Liver (tissue), 8 donors: ENCODE measurements at regions not wholly inside any gene's neighbourhood (a gene's known extent, or its start where the extent isn't known, plus 50 kb on each side); places are given as distances from the start of the nearest gene placed in this dataset.

Experiments used
- DNase-seq: peaks from one replicate; pipeline ENCODE4 v3.0.0-alpha.2; 2017; ENCODE audit warnings: low spot score
- H3K27ac ChIP-seq, 2 donors: one replicate each; pipeline ENCODE4 v1.7.0; 2013; ENCODE audit warnings: inconsistent platforms in 2 of 2, low read length in 2 of 2, control low read depth in 1 of 2, low read depth in 1 of 2, mild to moderate bottlenecking in 1 of 2
- H3K27me3 ChIP-seq, 4 donors: one replicate each; pipeline versions ENCODE4 v1.6.1 to v1.7.0; 2013; ENCODE audit warnings: low read length in 3 of 4, inconsistent platforms in 1 of 4, mild to moderate bottlenecking in 1 of 4, moderate library complexity in 1 of 4; ENCODE audit not compliant: control insufficient read depth in 4 of 4, insufficient read depth in 4 of 4
- H3K36me3 ChIP-seq, 4 donors: one replicate each; pipeline versions ENCODE4 v1.6.1 to v1.7.0; 2013; ENCODE audit warnings: low read length in 3 of 4, mild to moderate bottlenecking in 3 of 4, low read depth in 1 of 4, moderate library complexity in 1 of 4; ENCODE audit not compliant: control insufficient read depth in 4 of 4, insufficient read depth in 3 of 4
- H3K4me1 ChIP-seq, 4 donors: one replicate each; pipeline versions ENCODE4 v1.6.1 to v1.7.0; 2013; ENCODE audit warnings: low read length in 3 of 4, mild to moderate bottlenecking in 3 of 4, moderate library complexity in 1 of 4; ENCODE audit not compliant: control insufficient read depth in 4 of 4, insufficient read depth in 4 of 4
- H3K4me3 ChIP-seq, 3 donors: one replicate each; pipeline versions ENCODE4 v1.6.1 to v1.7.0; 2013; ENCODE audit warnings: low read length in 3 of 3, control low read depth in 1 of 3, low read depth in 1 of 3, mild to moderate bottlenecking in 1 of 3
- H3K9ac ChIP-seq, 2 donors: one replicate each; pipeline ENCODE4 v1.7.0; 2013; ENCODE audit warnings: low read length in 2 of 2, mild to moderate bottlenecking in 2 of 2, moderate library complexity in 2 of 2, control low read depth in 1 of 2, low read depth in 1 of 2
- H3K9me3 ChIP-seq, 4 donors: one replicate each; pipeline versions ENCODE4 v1.6.1 to v1.7.0; 2013; ENCODE audit warnings: low read length in 3 of 4; ENCODE audit not compliant: control insufficient read depth in 4 of 4
- CTCF ChIP-seq: fragments of 150-350 bp; IDR thresholded peaks from 2 replicates; pipeline ENCODE4 v1.5.1; 2017; ENCODE audit warnings: improper control_type of control experiment, low read depth, low read length; ENCODE audit not compliant: missing input control
- EGR1 ChIP-seq, 2 donors: IDR thresholded peaks; 2 replicates each; pipeline ENCODE4 v1.6.1; 2016 to 2018; ENCODE audit warnings: antibody characterized with exemption in 2 of 2, low read depth in 2 of 2
- FOXA1 ChIP-seq: IDR thresholded peaks from 2 replicates; pipeline ENCODE4 v1.6.1; 2016; ENCODE audit warnings: antibody characterized with exemption
- FOXA2 ChIP-seq: IDR thresholded peaks from 2 replicates; pipeline ENCODE4 v1.6.1; 2016; ENCODE audit warnings: antibody characterized with exemption
- GABPA ChIP-seq, 2 donors: IDR thresholded peaks in 1 of 2; conservative IDR thresholded peaks in 1 of 2; 2 replicates each; pipeline ENCODE4 v1.6.1; 2016; ENCODE audit warnings: antibody characterized with exemption in 2 of 2, mild to moderate bottlenecking in 1 of 2, moderate library complexity in 1 of 2
- HNF4A ChIP-seq, 2 donors: conservative IDR thresholded peaks; 2 replicates each; pipeline ENCODE4 v1.6.1; 2016; ENCODE audit warnings: antibody characterized with exemption in 2 of 2, mild to moderate bottlenecking in 2 of 2
- HNF4G ChIP-seq: IDR thresholded peaks from 2 replicates; pipeline ENCODE4 v1.6.1; 2016; ENCODE audit warnings: antibody characterized with exemption
- JUND ChIP-seq, 2 donors: IDR thresholded peaks; 2 replicates each; pipeline ENCODE4 v1.6.1; 2016; ENCODE audit warnings: antibody characterized with exemption in 2 of 2
- NR2F2 ChIP-seq: IDR thresholded peaks from 2 replicates; pipeline ENCODE4 v1.6.1; 2016; ENCODE audit warnings: antibody characterized with exemption
- RAD21 ChIP-seq, 2 donors: IDR thresholded peaks; 2 replicates each; pipeline ENCODE4 v1.6.1; 2016; ENCODE audit warnings: antibody characterized with exemption in 2 of 2, mild to moderate bottlenecking in 2 of 2
- REST ChIP-seq: IDR thresholded peaks from 2 replicates; pipeline ENCODE4 v1.6.1; 2016; ENCODE audit warnings: antibody characterized with exemption, mild to moderate bottlenecking
- RXRA ChIP-seq, 2 donors: IDR thresholded peaks; 2 replicates each; pipeline ENCODE4 v1.6.1; 2017 to 2018; ENCODE audit warnings: antibody characterized with exemption in 2 of 2, mild to moderate bottlenecking in 1 of 2
- SP1 ChIP-seq: IDR thresholded peaks from 2 replicates; pipeline ENCODE4 v1.6.1; 2018; ENCODE audit warnings: antibody characterized with exemption, mild to moderate bottlenecking
- TAF1 ChIP-seq: conservative IDR thresholded peaks from 2 replicates; pipeline ENCODE4 v1.6.1; 2016; ENCODE audit warnings: antibody characterized with exemption, mild to moderate bottlenecking
- YY1 ChIP-seq: IDR thresholded peaks from 2 replicates; pipeline ENCODE4 v1.6.1; 2016; ENCODE audit warnings: antibody characterized with exemption, mild to moderate bottlenecking
- ZBTB33 ChIP-seq: IDR thresholded peaks from 2 replicates; pipeline ENCODE4 v1.6.1; 2016; ENCODE audit warnings: antibody characterized with exemption
- WGBS: extraction: QIAGEN DNeasy Blood & Tissue Kit; methylation state at CpG from one replicate; pipeline ENCODE4 v1.1.7; 2013; 5-methylcytosine and 5-hydroxymethylcytosine counted together
- TF ChIP-seq, protein P1 (sequence below): IDR thresholded peaks from 2 replicates; pipeline ENCODE4 v1.6.1; 2016; ENCODE audit warnings: antibody characterized with exemption
- TF ChIP-seq, protein P2 (sequence below): IDR thresholded peaks from 2 replicates; pipeline ENCODE4 v1.6.1; 2016; ENCODE audit warnings: antibody characterized with exemption
- donor health status: healthy.
- donor health status: healthy.
- donor health status: healthy.
- donor health status: healthy.
- donor health status: healthy.

DNA sequence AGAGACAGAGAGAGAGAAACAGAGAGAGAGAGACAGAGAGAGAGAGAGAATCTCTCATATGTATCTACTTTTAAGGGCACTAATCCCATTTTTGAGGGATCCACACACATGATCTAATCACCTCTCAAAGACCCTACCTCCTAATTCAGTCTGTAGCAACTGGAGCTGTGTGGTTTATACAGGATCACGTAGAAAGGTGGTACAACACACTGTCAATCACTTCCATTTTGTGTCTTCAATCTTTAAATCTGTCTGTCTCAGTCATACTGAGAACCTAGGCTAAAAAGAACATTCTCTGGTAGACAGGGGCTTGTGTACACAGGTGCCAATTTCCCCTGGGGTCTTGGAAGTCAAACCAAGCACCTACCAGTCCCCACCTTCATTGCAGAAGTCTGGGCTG is 229.9 kb downstream of the TGFB2 start:
- no peaks in the 10 kb centered on the region for H3K36me3 ChIP-seq
- no peaks in the 10 kb centered on the region for H3K4me1 ChIP-seq
- no peak overlapping the region for H3K4me3 ChIP-seq
- H3K9ac ChIP-seq, result no peak overlapping the region
- peaks cover 0 to 3% (median 0%) of the 10 kb centered on the region in 4 donors for H3K9me3 ChIP-seq
- DNase-seq, result no peak
- WGBS, result 77% methylated on average over 1 of the region's 1 CpG
- no peaks in the 10 kb centered on the region for H3K27me3 ChIP-seq
- no peak overlapping the region for H3K27ac ChIP-seq
- TF ChIP-seq FOXA1, result no peak
- TF ChIP-seq TAF1, result no peak
- TF ChIP-seq, protein P1, sequence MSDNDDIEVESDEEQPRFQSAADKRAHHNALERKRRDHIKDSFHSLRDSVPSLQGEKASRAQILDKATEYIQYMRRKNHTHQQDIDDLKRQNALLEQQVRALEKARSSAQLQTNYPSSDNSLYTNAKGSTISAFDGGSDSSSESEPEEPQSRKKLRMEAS, result no peak
- no peak for TF ChIP-seq GABPA (IDR thresholded peaks at IDR 0.05 in 1 of 2, conservative IDR thresholded peaks at IDR 0.05 in 1 of 2)
- no peak for TF ChIP-seq REST
- TF ChIP-seq CTCF, result no peak
- TF ChIP-seq NR2F2, result no peak
- no peak for TF ChIP-seq YY1
- TF ChIP-seq RXRA (IDR thresholded peaks at IDR 0.05), result no peak
- TF ChIP-seq, protein P2, sequence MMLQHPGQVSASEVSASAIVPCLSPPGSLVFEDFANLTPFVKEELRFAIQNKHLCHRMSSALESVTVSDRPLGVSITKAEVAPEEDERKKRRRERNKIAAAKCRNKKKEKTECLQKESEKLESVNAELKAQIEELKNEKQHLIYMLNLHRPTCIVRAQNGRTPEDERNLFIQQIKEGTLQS, result no peak
- TF ChIP-seq JUND (IDR thresholded peaks at IDR 0.05), result no peak
- TF ChIP-seq EGR1 (IDR thresholded peaks at IDR 0.05; ENCODE audit: low read depth in 2 of 2), result no peak
- no peak for TF ChIP-seq HNF4G
- TF ChIP-seq RAD21 (IDR thresholded peaks at IDR 0.05), result no peak
- TF ChIP-seq SP1, result no peak

GRCh38 chr1:218575856-218576255 is 230.7 kb downstream of the TGFB2 start:
- Histone ChIP-seq H3K4me1 (no peaks in the 10 kb centered on the region), H3K27ac (no peak overlapping the region), H3K9me3 (peaks cover 0 to 3% (median 0%) of the 10 kb centered on the region in 4 donors), H3K9ac (no peak overlapping the region), H3K4me3 (no peak overlapping the region), H3K36me3 (no peaks in the 10 kb centered on the region), H3K27me3 (no peaks in the 10 kb centered on the region)
- 64% methylated on average over 1 of the region's 1 CpG for WGBS
- DNase-seq, result no peak
- TF ChIP-seq SP1 (no peak), NR2F2 (no peak), TAF1 (no peak), HNF4A (conservative IDR thresholded peaks at IDR 0.05) (no peak), GABPA (IDR thresholded peaks at IDR 0.05 in 1 of 2, conservative IDR thresholded peaks at IDR 0.05 in 1 of 2) (no peak), EGR1 (IDR thresholded peaks at IDR 0.05; ENCODE audit: low read depth in 2 of 2) (no peak), RXRA (IDR thresholded peaks at IDR 0.05) (no peak), REST (no peak), CTCF (no peak), FOXA1 (no peak), FOXA2 (no peak), ZBTB33 (no peak)
- TF ChIP-seq, protein P2, result no peak
- TF ChIP-seq, protein P1, result no peak
